ENCODE measurements at regions not wholly inside any gene's neighbourhood (a gene's known extent, or its start where the extent isn't known, plus 50 kb on each side); places are given as distances from the start of the nearest gene placed in this dataset.

GRCh38 chr1:182198006-182198605 is 136.6 kb upstream of the ZNF648 start:
- Histone ChIP-seq H3K27me3 (replicated peaks; ENCODE audit: insufficient read depth, low read length) (no peaks in the 10 kb centered on the region), H3K27ac (ENCODE audit: low read length) (no peak overlapping the region), H3K79me2 (ENCODE audit: low read length) (no peaks in the 10 kb centered on the region), H3K9me2 (replicated peaks; ENCODE audit: insufficient read depth, low read length) (no peaks in the 10 kb centered on the region), H3K9me3 (replicated peaks; ENCODE audit: insufficient read depth, low read length) (no peaks in the 10 kb centered on the region), H3K36me3 (replicated peaks; ENCODE audit: insufficient read depth, low read length) (no peaks in the 10 kb centered on the region), H3F3A (ENCODE audit: insufficient read depth, low read length) (no peaks in the 10 kb centered on the region), H4K20me1 (ENCODE audit: insufficient read depth, low read length) (no peaks in the 10 kb centered on the region), H3K4me2 (ENCODE audit: low read depth, low read length) (no peak overlapping the region), H3K4me3 (ENCODE audit: low read length) (no peak overlapping the region), H3K4me1 (ENCODE audit: low read length) (no peaks in the 10 kb centered on the region), H2AFZ (ENCODE audit: low read length) (no peak overlapping the region), H3K9ac (ENCODE audit: low read length) (no peak overlapping the region)
- no peak for DNase-seq
- no peak for TF ChIP-seq EZH2 (optimal IDR thresholded peaks at IDR 0.05; ENCODE audit: low read depth, low read length)
- TF ChIP-seq CTCF (IDR thresholded peaks at IDR 0.05; ENCODE audit: low read length) = no peak
- no peak for TF ChIP-seq EZH2phosphoT487 (IDR thresholded peaks at IDR 0.05; ENCODE audit: low read length)

GRCh38 chr1:182196897-182197870 is 135.7 kb upstream of the ZNF648 start:
- H3K27me3 ChIP-seq (replicated peaks; ENCODE audit: insufficient read depth, low read length) = no peaks in the 10 kb centered on the region
- TF ChIP-seq EZH2phosphoT487 (IDR thresholded peaks at IDR 0.05; ENCODE audit: low read length) = no peak
- no peak for TF ChIP-seq EZH2 (optimal IDR thresholded peaks at IDR 0.05; ENCODE audit: low read depth, low read length)
- no peak for TF ChIP-seq CTCF (IDR thresholded peaks at IDR 0.05; ENCODE audit: low read length)
- no peaks in the 10 kb centered on the region for H3K79me2 ChIP-seq (ENCODE audit: low read length)
- no peak overlapping the region for H3K9ac ChIP-seq (ENCODE audit: low read length)
- H3K36me3 ChIP-seq (replicated peaks; ENCODE audit: insufficient read depth, low read length) = no peaks in the 10 kb centered on the region
- no peaks in the 10 kb centered on the region for H3K9me3 ChIP-seq (replicated peaks; ENCODE audit: insufficient read depth, low read length)
- H3K9me2 ChIP-seq (replicated peaks; ENCODE audit: insufficient read depth, low read length) = no peaks in the 10 kb centered on the region
- no peak overlapping the region for H2AFZ ChIP-seq (ENCODE audit: low read length)
- DNase-seq = no peak
- no peak overlapping the region for H3K4me2 ChIP-seq (ENCODE audit: low read depth, low read length)
- no peaks in the 10 kb centered on the region for H3F3A ChIP-seq (ENCODE audit: insufficient read depth, low read length)
- no peaks in the 10 kb centered on the region for H4K20me1 ChIP-seq (ENCODE audit: insufficient read depth, low read length)
- H3K4me1 ChIP-seq (ENCODE audit: low read length) = no peaks in the 10 kb centered on the region
- no peak overlapping the region for H3K4me3 ChIP-seq (ENCODE audit: low read length)
- no peak overlapping the region for H3K27ac ChIP-seq (ENCODE audit: low read length)

GRCh38 chr1:182195733-182196132 is 134.2 kb upstream of the ZNF648 start:
- no peak overlapping the region for H2AFZ ChIP-seq (ENCODE audit: low read length)
- DNase-seq = no peak
- no peak for TF ChIP-seq EZH2phosphoT487 (IDR thresholded peaks at IDR 0.05; ENCODE audit: low read length)
- no peak for TF ChIP-seq EZH2 (optimal IDR thresholded peaks at IDR 0.05; ENCODE audit: low read depth, low read length)
- no peak for TF ChIP-seq CTCF (IDR thresholded peaks at IDR 0.05; ENCODE audit: low read length)
- H3K36me3 ChIP-seq (replicated peaks; ENCODE audit: insufficient read depth, low read length) = no peaks in the 10 kb centered on the region
- H3K9me2 ChIP-seq (replicated peaks; ENCODE audit: insufficient read depth, low read length) = no peaks in the 10 kb centered on the region
- no peaks in the 10 kb centered on the region for H3K9me3 ChIP-seq (replicated peaks; ENCODE audit: insufficient read depth, low read length)
- H3K79me2 ChIP-seq (ENCODE audit: low read length) = no peaks in the 10 kb centered on the region
- H3K4me1 ChIP-seq (ENCODE audit: low read length) = no peaks in the 10 kb centered on the region
- H3F3A ChIP-seq (ENCODE audit: insufficient read depth, low read length) = no peaks in the 10 kb centered on the region
- H3K27ac ChIP-seq (ENCODE audit: low read length) = no peak overlapping the region
- H3K27me3 ChIP-seq (replicated peaks; ENCODE audit: insufficient read depth, low read length) = no peaks in the 10 kb centered on the region
- H3K9ac ChIP-seq (ENCODE audit: low read length) = no peak overlapping the region
- H3K4me3 ChIP-seq (ENCODE audit: low read length) = no peak overlapping the region
- no peak overlapping the region for H3K4me2 ChIP-seq (ENCODE audit: low read depth, low read length)
- H4K20me1 ChIP-seq (ENCODE audit: insufficient read depth, low read length) = no peaks in the 10 kb centered on the region

All from MM.1S (cell line).